Esophagus (tissue), 2 donors: ENCODE measurements at regions not wholly inside any gene's neighbourhood (a gene's known extent, or its start where the extent isn't known, plus 50 kb on each side); places are given as distances from the start of the nearest gene placed in this dataset.
A peak's percentile ranks its signal among the peaks of the same experiment; 100 is the strongest.
"Not testable (repeated sequence)": the region's sequence is repeated elsewhere in the genome, so short reads cannot be mapped to it uniquely, and the experiment has no call there.

Experiments used
- H3K27ac ChIP-seq, 2 donors: one replicate each; pipeline ENCODE4 v1.5.1; 2013; ENCODE audit warnings: low read depth in 2 of 2, mild to moderate bottlenecking in 2 of 2, inconsistent platforms in 1 of 2, low read length in 1 of 2, moderate library complexity in 1 of 2
- H3K27me3 ChIP-seq, 2 donors: one replicate each; pipeline ENCODE4 v1.6.1; 2013; ENCODE audit warnings: low read length in 2 of 2, control low read depth in 1 of 2, mild to moderate bottlenecking in 1 of 2; ENCODE audit not compliant: insufficient read depth in 2 of 2, control insufficient read depth in 1 of 2
- H3K36me3 ChIP-seq, 2 donors: one replicate each; pipeline ENCODE4 v1.6.1; 2013; ENCODE audit warnings: low read length in 1 of 2; ENCODE audit not compliant: control insufficient read depth in 2 of 2, insufficient read depth in 2 of 2
- H3K4me1 ChIP-seq, 2 donors: one replicate each; pipeline ENCODE4 v1.6.1; 2013; ENCODE audit warnings: low read length in 1 of 2; ENCODE audit not compliant: control insufficient read depth in 2 of 2, insufficient read depth in 2 of 2
- H3K4me3 ChIP-seq, 2 donors: one replicate each; pipeline ENCODE4 v1.5.1; 2013; ENCODE audit warnings: low read length in 2 of 2, mild to moderate bottlenecking in 2 of 2, low read depth in 1 of 2, moderate library complexity in 1 of 2
- H3K9me3 ChIP-seq, 2 donors: one replicate each; pipeline ENCODE4 v1.6.1; 2013; ENCODE audit warnings: mild to moderate bottlenecking in 2 of 2, low read depth in 1 of 2, low read length in 1 of 2, moderate library complexity in 1 of 2; ENCODE audit not compliant: control insufficient read depth in 2 of 2, insufficient read depth in 1 of 2
- WGBS, 2 donors: extraction: QIAGEN DNeasy Blood & Tissue Kit; methylation state at CpG; one replicate each; pipeline ENCODE4 v1.1.7; 2013; 5-methylcytosine and 5-hydroxymethylcytosine counted together
- donor health status: healthy with polysubstance abuse.
- donor health status: Bipolar disorder and iron deficiency.

- 57 to 74% methylated on average over 3 of the region's 3 CpGs for WGBS, 2 donors
- not testable (repeated sequence) for H3K36me3 ChIP-seq, H3K27me3 ChIP-seq, H3K9me3 ChIP-seq, H3K27ac ChIP-seq, H3K4me3 ChIP-seq, H3K4me1 ChIP-seq
These were observed 260.3 kb downstream of the ZNF37A start for GRCh38 chr10:38354410-38354809.

- peak overlapping the region; percentile 47 to 63 for H3K4me3 ChIP-seq
- WGBS, 2 donors, result 8 to 17% methylated on average over 27 to 36 of the region's 41 CpGs
- not testable (repeated sequence) for H3K36me3 ChIP-seq, H3K4me1 ChIP-seq, H3K9me3 ChIP-seq, H3K27me3 ChIP-seq
- peak overlapping the region; percentile 88 to 90 for H3K27ac ChIP-seq
These were observed 261.9 kb downstream of the ZNF37A start for GRCh38 chr10:38355911-38356526.

- H3K27me3 ChIP-seq, H3K4me1 ChIP-seq, H3K36me3 ChIP-seq, H3K9me3 ChIP-seq: not testable (repeated sequence)
- Histone ChIP-seq H3K4me3 (peak overlapping the region; percentile 38 to 63), H3K27ac (peak overlapping the region; percentile 74 to 87)
- 4 to 7% methylated on average over 7 to 13 of the region's 16 CpGs for WGBS, 2 donors
These were observed 262.4 kb downstream of the ZNF37A start for GRCh38 chr10:38356527-38356926.

- H3K27ac ChIP-seq, H3K4me1 ChIP-seq, H3K27me3 ChIP-seq, H3K4me3 ChIP-seq, H3K9me3 ChIP-seq, H3K36me3 ChIP-seq: not testable (repeated sequence)
These were observed 268.4 kb downstream of the ZNF37A start for GRCh38 chr10:38362514-38362913.

GRCh38 chr10:38364073-38364472 lies 269.9 kb downstream of the ZNF37A start:
- not testable (repeated sequence) for H3K4me3 ChIP-seq, H3K27me3 ChIP-seq, H3K9me3 ChIP-seq, H3K27ac ChIP-seq, H3K36me3 ChIP-seq, H3K4me1 ChIP-seq
- WGBS, 2 donors, result 92 to 96% methylated on average over 3 of the region's 4 CpGs

GRCh38 chr10:38365917-38366316 lies 271.8 kb downstream of the ZNF37A start:
- H3K36me3 ChIP-seq, result not testable (repeated sequence)

GRCh38 chr10:38383800-38384199 lies 289.7 kb downstream of the ZNF37A start:
- not testable (repeated sequence) for H3K4me3 ChIP-seq, H3K27ac ChIP-seq, H3K36me3 ChIP-seq, H3K4me1 ChIP-seq, H3K27me3 ChIP-seq, H3K9me3 ChIP-seq
- 78 to 86% methylated on average over 2 of the region's 2 CpGs for WGBS, 2 donors

More at GRCh38 chr10:38365917-38366316, 271.8 kb downstream of the ZNF37A start:
- not testable (repeated sequence) for H3K27me3 ChIP-seq, H3K9me3 ChIP-seq, H3K27ac ChIP-seq, H3K4me3 ChIP-seq, H3K4me1 ChIP-seq
- 53 to 55% methylated on average over 4 to 5 of the region's 5 CpGs for WGBS, 2 donors

GRCh38 chr10:38386869-38387268 lies 292.7 kb downstream of the ZNF37A start:
- H3K4me1 ChIP-seq, H3K27me3 ChIP-seq, H3K27ac ChIP-seq, H3K9me3 ChIP-seq, H3K4me3 ChIP-seq, H3K36me3 ChIP-seq: not testable (repeated sequence)

GRCh38 chr10:38390725-38391124 lies 296.6 kb downstream of the ZNF37A start:
- not testable (repeated sequence) for H3K27ac ChIP-seq, H3K27me3 ChIP-seq, H3K9me3 ChIP-seq, H3K4me3 ChIP-seq, H3K4me1 ChIP-seq, H3K36me3 ChIP-seq
- WGBS, 2 donors, result 73 to 83% methylated on average over 3 of the region's 3 CpGs

GRCh38 chr10:38395465-38395864 lies 301.3 kb downstream of the ZNF37A start:
- H3K36me3 ChIP-seq, H3K27me3 ChIP-seq, H3K4me1 ChIP-seq, H3K4me3 ChIP-seq, H3K27ac ChIP-seq, H3K9me3 ChIP-seq: not testable (repeated sequence)
- 74 to 75% methylated on average over 1 of the region's 1 CpG for WGBS, 2 donors
